Neural cell (in vitro differentiated cells): ENCODE measurements at regions not wholly inside any gene's neighbourhood (a gene's known extent, or its start where the extent isn't known, plus 50 kb on each side); places are given as distances from the start of the nearest gene placed in this dataset.

Source experiments
- H2AFZ ChIP-seq: fragments of 200-600, 300-800 bp; sonication (generic), shearing (Covaris generic); 2 replicates; pipeline ENCODE4 v1.6.0; 2014; ENCODE audit warnings: low read depth, mild to moderate bottlenecking, antibody characterized with exemption, low read length, moderate library complexity
- H3F3A ChIP-seq: fragments of 200-600 bp; shearing (Covaris generic); 2 replicates; pipeline ENCODE4 v1.6.1; 2016; ENCODE audit warnings: mild to moderate bottlenecking, moderate library complexity, mixed read lengths, antibody characterized with exemption, low read length; ENCODE audit not compliant: insufficient read depth, poor library complexity, severe bottlenecking
- H3K27ac ChIP-seq: fragments of 200-600, 300-800 bp; sonication (generic), shearing (Covaris generic); 2 replicates; pipeline ENCODE4 v1.5.1; 2014; ENCODE audit warnings: mild to moderate bottlenecking, low read length, moderate library complexity
- H3K27me3 ChIP-seq: fragments of 300-800, 200-600 bp; sonication (generic), shearing (Covaris generic); 2 replicates; pipeline ENCODE4 v1.6.0; 2014; ENCODE audit warnings: mild to moderate bottlenecking, low read depth, low read length, moderate library complexity; ENCODE audit not compliant: insufficient read depth
- H3K36me3 ChIP-seq: fragments of 300-800, 200-600 bp; sonication (generic), shearing (Covaris generic); 2 replicates; pipeline ENCODE4 v1.5.1; 2014; ENCODE audit warnings: mild to moderate bottlenecking, antibody characterized with exemption, low read length, moderate library complexity; ENCODE audit not compliant: insufficient read depth
- H3K4me2 ChIP-seq: fragments of 300-800, 200-600 bp; sonication (generic), shearing (Covaris generic); 2 replicates; pipeline ENCODE4 v1.6.0; 2014; ENCODE audit warnings: mild to moderate bottlenecking, low read length
- H3K4me3 ChIP-seq: fragments of 300-800, 200-600 bp; sonication (generic), shearing (Covaris generic); 2 replicates; pipeline ENCODE4 v1.5.1; 2014; ENCODE audit warnings: mild to moderate bottlenecking, low read length, moderate library complexity
- H3K79me2 ChIP-seq: fragments of 200-600 bp; shearing (Covaris generic); replicated peaks from 2 replicates; pipeline ENCODE4 v1.6.0; 2014; ENCODE audit warnings: mild to moderate bottlenecking, low read length, moderate library complexity; ENCODE audit not compliant: insufficient read depth
- H3K9ac ChIP-seq: fragments of 300-800, 200-600 bp; sonication (generic), shearing (Covaris generic); 2 replicates; pipeline ENCODE4 v1.6.1; 2016; ENCODE audit warnings: mild to moderate bottlenecking, low read length, mixed read lengths
- H3K9me2 ChIP-seq: fragments of 200-600 bp; shearing (Covaris generic); 2 replicates; pipeline ENCODE4 v1.6.1; 2016; ENCODE audit warnings: mild to moderate bottlenecking, low read length, mixed read lengths; ENCODE audit not compliant: insufficient read depth
- H3K9me3 ChIP-seq: fragments of 200-600, 300-800 bp; sonication (generic), shearing (Covaris generic); 2 replicates; pipeline ENCODE4 v1.6.1; 2016; ENCODE audit warnings: mild to moderate bottlenecking, mixed run types, low read length, moderate library complexity, mixed read lengths
- H4K20me1 ChIP-seq: fragments of 200-600 bp; shearing (Covaris generic); 2 replicates; pipeline ENCODE4 v1.6.1; 2016; ENCODE audit warnings: mild to moderate bottlenecking, mixed run types; ENCODE audit not compliant: insufficient read depth
- CTCF ChIP-seq: fragments of 450-650 bp; IDR thresholded peaks from 2 replicates; pipeline ENCODE4 v1.5.1; 2014; ENCODE audit warnings: antibody characterized with exemption, mild to moderate bottlenecking, moderate library complexity; ENCODE audit not compliant: poor library complexity, severe bottlenecking
- EP300 ChIP-seq: fragments of 450-650 bp; conservative IDR thresholded peaks from 2 replicates; pipeline ENCODE4 v1.6.1; 2014; ENCODE audit warnings: antibody characterized with exemption, mild to moderate bottlenecking, moderate library complexity; ENCODE audit not compliant: poor library complexity, severe bottlenecking
- EZH2 ChIP-seq: fragments of 200-600, 300-800 bp; shearing (Covaris generic), sonication (generic); IDR thresholded peaks from 2 replicates; pipeline ENCODE4 v1.6.1; 2014; ENCODE audit warnings: antibody characterized with exemption, low read length, borderline replicate concordance, mild to moderate bottlenecking; ENCODE audit not compliant: insufficient read depth, poor library complexity, severe bottlenecking
- MXI1 ChIP-seq: fragments of 450-650 bp; conservative IDR thresholded peaks from 2 replicates; pipeline ENCODE4 v1.6.1; 2014; ENCODE audit warnings: antibody characterized with exemption, mild to moderate bottlenecking; ENCODE audit not compliant: poor library complexity, severe bottlenecking
- POLR2AphosphoS5 ChIP-seq: IDR thresholded peaks from 2 replicates; pipeline ENCODE4 v1.6.1; 2012
- RAD21 ChIP-seq: fragments of 450-650 bp; conservative IDR thresholded peaks from 2 replicates; pipeline ENCODE4 v1.6.1; 2014; ENCODE audit warnings: antibody characterized with exemption, mild to moderate bottlenecking, moderate library complexity
- REST ChIP-seq: IDR thresholded peaks from 2 replicates; pipeline ENCODE4 v1.6.1; 2012; ENCODE audit warnings: borderline replicate concordance
- SMC3 ChIP-seq: fragments of 450-650 bp; conservative IDR thresholded peaks from 2 replicates; pipeline ENCODE4 v1.6.1; 2014; ENCODE audit warnings: antibody characterized with exemption, mild to moderate bottlenecking, moderate library complexity; ENCODE audit not compliant: poor library complexity
- TAF1 ChIP-seq: IDR thresholded peaks from 2 replicates; pipeline ENCODE4 v1.6.1; 2012; ENCODE audit warnings: low read depth

- Histone ChIP-seq H3F3A (no peaks in the 10 kb centered on the region), H3K9ac (no peak overlapping the region), H4K20me1 (no peaks in the 10 kb centered on the region), H3K27ac (no peak overlapping the region), H3K79me2 (no peaks in the 10 kb centered on the region), H3K9me3 (no peaks in the 10 kb centered on the region), H3K4me3 (no peak overlapping the region), H2AFZ (no peak overlapping the region), H3K36me3 (no peaks in the 10 kb centered on the region), H3K9me2 (no peaks in the 10 kb centered on the region), H3K27me3 (no peaks in the 10 kb centered on the region), H3K4me2 (no peak overlapping the region)
- TF ChIP-seq TAF1 (no peak), SMC3 (no peak), RAD21 (no peak), CTCF (no peak), EZH2 (no peak), REST (no peak), POLR2AphosphoS5 (no peak), EP300 (no peak)
Observed at GRCh38 chrX:140104760-140105159, 139.4 kb upstream of the CXorf66 start.

- Histone ChIP-seq H3K27me3 (no peaks in the 10 kb centered on the region), H3K36me3 (no peaks in the 10 kb centered on the region), H3K9me3 (no peaks in the 10 kb centered on the region), H4K20me1 (no peaks in the 10 kb centered on the region), H3F3A (no peaks in the 10 kb centered on the region), H3K27ac (no peak overlapping the region), H2AFZ (no peak overlapping the region), H3K9ac (no peak overlapping the region), H3K4me3 (no peak overlapping the region), H3K9me2 (no peaks in the 10 kb centered on the region), H3K4me2 (no peak overlapping the region), H3K79me2 (no peaks in the 10 kb centered on the region)
- TF ChIP-seq CTCF (no peak), RAD21 (no peak), REST (no peak), POLR2AphosphoS5 (no peak), SMC3 (no peak), MXI1 (no peak), EP300 (no peak), TAF1 (no peak), EZH2 (no peak)
Observed at GRCh38 chrX:140099221-140099620, 133.9 kb upstream of the CXorf66 start.
